HG02571 (cell line): ENCODE measurements at regions not wholly inside any gene's neighbourhood (a gene's known extent, or its start where the extent isn't known, plus 50 kb on each side); places are given as distances from the start of the nearest gene placed in this dataset.
"Not testable (repeated sequence)": the region's sequence is repeated elsewhere in the genome, so short reads cannot be mapped to it uniquely, and the experiment has no call there.

ENCODE experiments used
- ATAC-seq: cut with Tn5 transposase; IDR thresholded peaks from one replicate; pipeline ENCODE4 v1.9.1; 2021; ENCODE audit warnings: mild to moderate bottlenecking, moderate library complexity; ENCODE audit not compliant: unreplicated experiment

GRCh38 chr1:232146514-232146913 lies 483.4 kb downstream of the SIPA1L2 start:
- ATAC-seq, result no peak

GRCh38 chr1:232145768-232146167 lies 484.2 kb downstream of the SIPA1L2 start:
- no peak for ATAC-seq

- ATAC-seq, result no peak
These were observed 485.2 kb downstream of the SIPA1L2 start for GRCh38 chr1:232144696-232145230.

- ATAC-seq, result no peak
These were observed 486.5 kb downstream of the SIPA1L2 start for GRCh38 chr1:232143315-232143886.

DNA sequence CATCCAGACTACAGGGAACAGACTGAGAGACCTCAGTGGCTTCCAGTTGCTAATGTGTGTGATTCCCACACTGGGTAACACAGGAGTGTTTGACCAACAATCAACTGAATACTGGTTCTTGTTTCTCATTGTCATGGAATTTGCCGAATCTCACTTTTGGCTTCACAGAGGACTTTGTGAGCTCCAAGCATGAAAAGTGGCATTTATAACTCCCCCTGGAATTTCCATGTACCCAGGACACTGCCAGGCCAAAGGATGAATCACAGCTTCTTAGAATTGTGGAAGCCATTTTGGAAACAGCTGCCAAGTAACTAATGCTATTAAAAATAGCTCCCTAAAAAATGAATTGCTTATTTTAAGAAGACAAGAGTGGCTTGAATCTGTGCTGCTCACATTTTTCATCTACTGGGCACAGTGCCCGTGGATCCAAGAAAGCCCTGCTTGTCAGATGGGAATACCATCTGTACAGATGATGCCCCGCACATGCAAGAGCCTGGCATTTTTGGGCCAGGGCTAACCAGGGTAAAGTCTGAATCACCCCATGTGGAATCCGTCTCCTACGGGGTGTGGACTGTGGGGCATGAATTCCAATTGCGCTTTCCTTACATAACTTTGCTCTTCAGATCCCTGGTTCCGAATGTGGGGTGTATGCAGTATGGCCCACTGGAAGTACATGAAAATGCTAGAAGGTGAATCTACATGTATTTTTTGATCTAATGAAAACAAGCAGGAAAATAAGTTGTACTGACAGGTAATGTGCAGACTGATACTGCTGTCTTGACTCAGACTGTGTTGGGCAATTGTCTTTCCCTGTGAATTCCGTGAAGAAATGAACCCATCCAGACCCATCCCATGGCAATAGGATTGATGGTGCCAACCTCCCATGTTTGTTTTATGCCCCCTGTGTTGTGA lies 487.3 kb downstream of the SIPA1L2 start:
- ATAC-seq, result no peak

DNA sequence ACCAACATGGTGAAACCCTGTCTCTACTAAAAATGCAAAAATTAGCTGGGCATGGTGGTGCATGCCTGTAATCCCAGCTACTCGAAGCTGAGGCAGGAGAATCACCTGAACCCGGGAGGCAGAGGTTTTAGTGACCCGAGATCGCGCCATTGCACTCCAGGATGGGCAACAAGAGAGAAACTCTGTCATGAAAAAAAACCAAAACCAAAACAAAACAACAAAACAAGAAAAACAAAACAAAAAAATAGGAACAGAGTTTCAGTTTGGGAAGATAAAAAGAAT lies 488.8 kb downstream of the SIPA1L2 start:
- ATAC-seq, result not testable (repeated sequence)

DNA sequence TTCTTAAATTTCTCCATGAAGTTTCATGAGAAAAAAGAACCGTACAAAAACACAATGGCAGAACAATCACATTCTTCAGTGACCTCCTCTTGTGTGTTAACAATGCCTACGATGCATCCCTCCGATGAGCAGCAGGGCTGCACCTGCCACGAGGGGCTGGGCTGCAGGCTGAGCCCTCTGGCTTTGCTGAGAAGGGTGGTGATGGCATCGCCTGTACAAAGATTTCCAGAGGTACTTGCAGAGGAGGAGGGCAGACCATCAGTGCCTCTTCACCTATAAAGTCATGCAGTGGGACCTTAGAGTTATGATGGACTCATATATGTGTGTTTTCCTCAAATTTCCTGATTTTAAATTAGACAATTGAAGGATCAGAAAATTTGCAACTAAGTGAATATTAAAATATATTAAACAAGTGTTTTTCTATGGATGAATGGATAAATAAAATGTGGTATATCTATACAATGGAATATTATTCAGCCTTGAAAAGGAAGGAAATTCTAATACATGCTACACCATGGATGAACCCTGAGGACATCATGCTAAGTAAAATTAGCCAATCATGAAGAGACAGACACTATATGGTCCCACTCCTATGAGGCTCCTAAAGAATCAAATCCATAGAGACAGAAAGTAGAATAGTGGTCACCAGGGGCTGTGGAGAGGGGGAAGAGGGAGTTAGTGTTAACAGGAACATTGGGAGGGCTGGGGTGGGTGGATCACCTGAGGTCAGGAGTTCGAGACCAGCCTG lies 489.3 kb downstream of the SIPA1L2 start:
- ATAC-seq, result no peak

GRCh38 chr1:232139444-232139843 lies 490.5 kb downstream of the SIPA1L2 start:
- no peak for ATAC-seq

- no peak for ATAC-seq
These were observed 491.9 kb downstream of the SIPA1L2 start for GRCh38 chr1:232138044-232138443.

- no peak for ATAC-seq
These were observed 492.9 kb downstream of the SIPA1L2 start for GRCh38 chr1:232137066-232137465.

- no peak for ATAC-seq
These were observed 493.8 kb downstream of the SIPA1L2 start for GRCh38 chr1:232136136-232136535.

- ATAC-seq, result no peak
These were observed 495.6 kb downstream of the SIPA1L2 start for GRCh38 chr1:232134365-232134764.

DNA sequence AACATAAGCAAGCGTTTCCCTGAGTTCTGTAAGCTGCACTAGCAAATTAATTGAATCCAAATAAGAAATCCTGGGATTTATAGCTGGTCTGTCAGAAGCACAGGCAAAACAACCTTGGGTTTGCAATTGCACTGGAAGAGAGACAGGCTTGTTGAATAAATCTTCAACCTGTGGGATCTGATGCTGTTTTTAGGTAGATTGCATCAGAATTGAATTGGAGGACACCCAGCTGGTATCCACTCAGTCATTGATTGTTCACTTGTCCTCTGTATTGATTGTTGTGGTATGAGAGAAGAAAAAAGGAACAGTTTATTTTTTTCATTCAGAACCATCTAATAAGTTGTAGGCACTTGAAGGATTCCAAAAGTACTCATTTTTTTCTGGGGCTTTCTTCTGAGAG lies 497.4 kb downstream of the SIPA1L2 start:
- ATAC-seq, result no peak

GRCh38 chr1:232131715-232132391 lies 498.1 kb downstream of the SIPA1L2 start:
- ATAC-seq, result no peak

DNA sequence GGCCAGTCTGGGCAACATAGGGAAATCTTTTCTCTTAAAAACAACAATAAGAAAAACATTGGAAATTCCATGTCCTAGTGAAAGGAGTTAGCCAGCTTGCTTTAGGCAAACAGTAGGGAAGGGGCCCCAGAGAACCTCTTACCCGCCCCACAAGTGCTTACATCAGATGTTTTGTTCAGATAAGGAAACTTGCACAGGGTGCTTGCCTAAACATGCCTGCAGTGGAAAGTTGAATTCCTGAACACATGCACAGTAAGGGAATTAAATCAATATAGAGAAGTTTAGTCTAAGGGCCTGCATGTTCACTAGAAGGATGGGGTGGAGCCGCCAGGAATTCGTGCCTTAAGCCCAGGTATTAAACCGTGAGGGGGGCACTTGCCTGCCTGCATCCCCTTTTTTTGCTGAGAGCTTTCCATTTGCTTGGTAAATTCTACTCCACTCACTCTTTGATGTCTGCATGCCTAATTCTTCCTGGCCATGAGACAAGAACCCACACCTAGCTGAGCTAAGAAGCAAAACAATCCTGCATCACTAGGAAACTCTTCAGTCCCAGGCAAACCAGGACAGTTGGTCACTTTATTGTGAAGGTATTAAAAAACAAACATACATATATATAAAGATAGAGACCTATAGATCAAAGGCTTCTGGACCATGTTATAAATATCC lies 499.0 kb downstream of the SIPA1L2 start:
- ATAC-seq, result no peak

DNA sequence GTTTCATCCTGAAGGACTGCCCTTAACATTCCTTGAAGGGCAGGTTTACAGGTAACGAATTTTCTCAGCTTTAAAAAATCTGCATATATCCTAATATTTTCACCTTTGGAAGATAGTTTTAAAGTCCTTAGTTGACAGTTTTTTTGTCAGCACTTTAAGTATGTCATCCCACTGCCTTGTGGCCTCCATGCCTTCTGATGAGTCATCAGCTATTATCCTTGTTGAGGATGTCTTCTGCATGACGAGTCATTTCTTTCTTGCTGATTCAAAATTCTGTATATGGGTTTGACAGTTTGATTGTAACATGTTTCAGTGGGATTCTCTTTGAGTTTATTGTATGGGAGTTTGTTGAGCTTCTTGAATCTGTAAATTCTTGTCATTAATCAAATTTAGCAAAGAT lies 500.6 kb downstream of the DISC1 start:
- ATAC-seq, result no peak

GRCh38 chr1:232123775-232124659 lies 497.4 kb downstream of the DISC1 start:
- no peak for ATAC-seq

GRCh38 chr1:232117903-232118302 lies 491.3 kb downstream of the DISC1 start:
- not testable (repeated sequence) for ATAC-seq

DNA sequence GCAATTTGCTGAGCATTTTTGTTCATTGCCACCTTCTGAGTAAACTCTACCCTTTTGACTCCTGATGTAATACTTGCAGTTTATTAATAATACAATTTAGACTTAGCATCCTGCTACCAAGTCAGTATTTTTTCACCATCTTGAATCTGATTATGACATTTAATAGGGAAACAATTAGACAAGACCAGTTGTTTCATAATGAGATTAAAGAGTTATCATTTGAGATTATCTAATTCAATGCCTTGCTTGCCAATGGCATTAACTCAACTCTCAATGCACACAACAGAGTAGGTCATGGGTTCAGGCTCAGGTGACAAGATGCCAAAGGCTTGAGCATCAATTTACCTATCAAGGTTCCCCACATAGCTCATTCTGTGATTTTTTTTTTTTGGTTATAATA lies 488.4 kb downstream of the DISC1 start:
- no peak for ATAC-seq

GRCh38 chr1:232112076-232112475 lies 485.5 kb downstream of the DISC1 start:
- ATAC-seq, result no peak
